Muscle of leg (tissue), 3 donors: ENCODE measurements at regions not wholly inside any gene's neighbourhood (a gene's known extent, or its start where the extent isn't known, plus 50 kb on each side); places are given as distances from the start of the nearest gene placed in this dataset.

ENCODE experiments used
- DNase-seq: peaks from one replicate; pipeline ENCODE4 v3.0.0; 2013
- H3K27ac ChIP-seq: one replicate; pipeline ENCODE4 v1.5.1; 2013; ENCODE audit warnings: mild to moderate bottlenecking, low read length, control low read depth
- H3K27me3 ChIP-seq: one replicate; pipeline ENCODE4 v1.6.1; 2013; ENCODE audit warnings: low read length; ENCODE audit not compliant: control insufficient read depth, insufficient read depth
- H3K36me3 ChIP-seq: one replicate; pipeline ENCODE4 v1.6.1; 2013; ENCODE audit warnings: low read length; ENCODE audit not compliant: control insufficient read depth, insufficient read depth
- H3K4me1 ChIP-seq: one replicate; pipeline ENCODE4 v1.6.1; 2013; ENCODE audit warnings: low read length; ENCODE audit not compliant: control insufficient read depth, insufficient read depth
- H3K4me3 ChIP-seq: one replicate; pipeline ENCODE4 v1.5.1; 2013; ENCODE audit warnings: low read length, control low read depth
- H3K9me3 ChIP-seq: replicated peaks from 2 replicates; pipeline ENCODE4 v1.6.1; 2013; ENCODE audit warnings: low read depth, low read length; ENCODE audit not compliant: control insufficient read depth
- WGBS: methylation state at CpG from one replicate; pipeline ENCODE4 v1.1.5; 2013; ENCODE audit warnings: missing lambda C conversion rate; ENCODE audit not compliant: insufficient coverage; 5-methylcytosine and 5-hydroxymethylcytosine counted together

DNA sequence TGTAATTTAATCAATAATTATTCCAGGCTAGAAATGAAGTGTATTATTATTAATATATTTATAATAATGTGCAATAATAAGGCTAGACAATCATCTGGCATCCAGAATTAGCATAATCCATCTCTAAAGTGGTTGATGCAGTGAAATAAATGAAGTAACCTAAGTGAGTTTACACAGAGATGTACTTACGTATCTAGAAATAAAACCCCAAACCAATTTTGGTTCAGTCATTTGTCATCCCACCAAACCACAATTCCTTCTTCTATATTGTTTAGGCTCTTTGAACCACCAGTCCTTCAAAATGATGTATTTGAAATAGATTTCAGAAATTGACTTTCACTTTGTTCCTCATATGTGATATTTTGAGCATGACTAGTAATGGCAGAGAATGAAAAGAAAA is 247.6 kb upstream of the MIR17HG start:
- H3K27me3 ChIP-seq = no peaks in the 10 kb centered on the region
- WGBS = no CpG with 5 or more reads among the region's 1 CpG
- H3K9me3 ChIP-seq = no peaks in the 10 kb centered on the region
- H3K27ac ChIP-seq = no peak overlapping the region
- no peaks in the 10 kb centered on the region for H3K36me3 ChIP-seq
- no peak for DNase-seq
- no peaks in the 10 kb centered on the region for H3K4me1 ChIP-seq
- H3K4me3 ChIP-seq = no peak overlapping the region

DNA sequence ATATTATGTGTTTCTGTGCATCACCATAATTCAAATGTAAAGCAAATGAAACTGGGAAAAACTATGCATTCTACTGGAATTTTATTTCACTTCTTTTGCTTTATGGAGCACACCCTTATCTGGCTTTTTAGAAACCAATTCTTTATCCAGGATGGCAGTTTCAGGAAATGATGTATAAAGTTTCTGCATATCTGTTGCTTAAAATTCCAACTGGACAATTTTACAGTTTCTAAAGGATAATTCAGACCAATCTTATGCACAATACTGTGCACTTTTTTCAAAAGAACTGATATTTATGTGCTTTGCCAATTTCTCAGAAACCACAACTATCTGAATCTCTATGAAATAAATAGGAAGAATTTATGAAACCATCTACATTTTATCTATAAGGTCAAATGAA is 246.5 kb upstream of the MIR17HG start:
- H3K9me3 ChIP-seq = no peaks in the 10 kb centered on the region
- no peaks in the 10 kb centered on the region for H3K27me3 ChIP-seq
- no peaks in the 10 kb centered on the region for H3K4me1 ChIP-seq
- H3K27ac ChIP-seq = no peak overlapping the region
- no peak for DNase-seq
- no peak overlapping the region for H3K4me3 ChIP-seq
- H3K36me3 ChIP-seq = no peaks in the 10 kb centered on the region

DNA sequence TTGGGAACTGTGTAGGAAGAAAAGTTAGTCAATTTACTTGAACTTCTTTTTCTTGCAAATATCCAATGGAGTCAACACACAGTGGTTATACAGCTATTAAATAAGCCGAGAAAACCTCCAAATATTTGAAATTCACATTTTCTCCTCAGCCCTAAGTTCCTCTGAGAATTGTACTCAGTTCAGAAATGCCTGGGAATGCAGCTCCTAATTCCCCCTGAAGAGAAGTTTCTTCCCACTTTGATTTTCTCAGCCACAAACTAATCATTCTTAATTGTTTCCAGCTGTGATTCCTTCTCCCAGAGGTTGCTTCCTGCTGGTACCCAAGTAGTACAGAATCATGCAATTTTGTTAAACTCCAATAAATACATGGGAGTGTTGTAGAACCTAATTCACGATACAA is 246.1 kb upstream of the MIR17HG start:
- Histone ChIP-seq H3K36me3 (no peaks in the 10 kb centered on the region), H3K27ac (no peak overlapping the region), H3K4me1 (no peaks in the 10 kb centered on the region), H3K27me3 (no peaks in the 10 kb centered on the region), H3K4me3 (no peak overlapping the region), H3K9me3 (no peaks in the 10 kb centered on the region)
- peak; percentile 83 for DNase-seq
- 0% methylated on average over 1 of the region's 2 CpGs for WGBS

DNA sequence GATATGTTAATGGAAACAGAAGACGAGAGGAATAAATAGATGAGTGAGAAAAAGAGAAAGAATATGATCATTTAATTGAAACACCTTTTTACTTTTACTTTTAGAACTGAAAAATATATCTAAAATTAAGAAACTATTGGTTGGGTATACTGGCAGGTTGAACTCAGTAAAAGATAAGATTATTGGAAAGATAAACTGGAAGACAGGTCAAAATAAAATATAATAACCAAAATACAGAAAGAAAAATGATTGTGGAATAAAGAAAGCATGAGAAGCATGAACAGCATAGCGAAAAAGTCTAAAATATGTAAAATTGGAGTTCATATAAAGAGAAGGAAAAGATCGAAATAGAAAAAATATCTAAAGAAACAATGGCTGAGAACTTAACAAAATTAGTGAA is 242.2 kb upstream of the MIR17HG start:
- WGBS = no CpG with 5 or more reads among the region's 3 CpGs
- DNase-seq = no peak
- H3K9me3 ChIP-seq = peaks cover 2% of the 10 kb centered on the region
- no peak overlapping the region for H3K4me3 ChIP-seq
- no peaks in the 10 kb centered on the region for H3K36me3 ChIP-seq
- H3K27ac ChIP-seq = no peak overlapping the region
- no peaks in the 10 kb centered on the region for H3K27me3 ChIP-seq
- H3K4me1 ChIP-seq = no peaks in the 10 kb centered on the region

DNA sequence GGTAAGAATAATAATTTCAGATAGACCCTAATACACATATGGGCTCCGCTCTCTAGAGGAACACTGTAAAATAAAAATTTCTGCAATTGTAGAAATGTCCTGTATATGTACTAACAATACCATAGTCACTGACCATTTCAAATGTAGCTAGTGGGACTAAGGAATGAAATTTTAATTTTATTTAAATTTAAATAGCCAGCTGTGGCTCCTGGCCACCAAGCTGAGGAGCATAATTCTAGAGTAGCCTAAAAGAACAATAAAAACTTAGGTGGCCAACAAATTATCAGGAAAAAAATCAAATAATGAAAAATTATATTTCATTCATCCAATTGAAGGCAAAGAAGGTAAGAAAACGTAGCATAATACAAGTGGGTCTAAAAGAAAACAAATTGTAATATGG is 240.9 kb upstream of the MIR17HG start:
- Histone ChIP-seq H3K9me3 (peaks cover 2% of the 10 kb centered on the region), H3K4me1 (no peaks in the 10 kb centered on the region), H3K36me3 (no peaks in the 10 kb centered on the region), H3K4me3 (no peak overlapping the region), H3K27me3 (no peaks in the 10 kb centered on the region), H3K27ac (no peak overlapping the region)
- no CpG with 5 or more reads among the region's 2 CpGs for whole genome bisulfite sequencing
- no peak for DNase-seq

DNA sequence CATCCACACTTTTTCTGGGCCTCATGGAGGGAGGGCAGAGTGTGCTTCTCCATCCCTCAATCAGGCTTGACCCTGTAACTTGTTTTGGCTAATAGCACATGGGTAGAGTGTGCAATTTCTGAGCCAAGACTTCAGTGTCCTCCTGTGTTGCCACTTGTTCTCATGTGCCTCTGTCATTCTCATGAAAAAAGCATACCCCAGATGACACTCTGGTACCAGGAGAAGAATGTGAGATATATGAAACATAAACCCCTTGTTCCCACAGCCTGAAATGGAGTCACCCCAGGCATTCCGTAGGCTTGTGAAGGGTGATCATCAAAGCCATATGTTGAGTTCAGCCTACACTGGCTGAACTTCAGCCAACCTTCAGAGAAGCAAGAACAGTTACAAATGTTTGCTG is 239.2 kb upstream of the MIR17HG start:
- Histone ChIP-seq H3K27ac (no peak overlapping the region), H3K9me3 (peaks cover 2% of the 10 kb centered on the region), H3K36me3 (no peaks in the 10 kb centered on the region), H3K4me1 (no peaks in the 10 kb centered on the region), H3K4me3 (no peak overlapping the region), H3K27me3 (no peaks in the 10 kb centered on the region)
- no peak for DNase-seq
- no CpG with 5 or more reads among the region's 1 CpG for WGBS

DNA sequence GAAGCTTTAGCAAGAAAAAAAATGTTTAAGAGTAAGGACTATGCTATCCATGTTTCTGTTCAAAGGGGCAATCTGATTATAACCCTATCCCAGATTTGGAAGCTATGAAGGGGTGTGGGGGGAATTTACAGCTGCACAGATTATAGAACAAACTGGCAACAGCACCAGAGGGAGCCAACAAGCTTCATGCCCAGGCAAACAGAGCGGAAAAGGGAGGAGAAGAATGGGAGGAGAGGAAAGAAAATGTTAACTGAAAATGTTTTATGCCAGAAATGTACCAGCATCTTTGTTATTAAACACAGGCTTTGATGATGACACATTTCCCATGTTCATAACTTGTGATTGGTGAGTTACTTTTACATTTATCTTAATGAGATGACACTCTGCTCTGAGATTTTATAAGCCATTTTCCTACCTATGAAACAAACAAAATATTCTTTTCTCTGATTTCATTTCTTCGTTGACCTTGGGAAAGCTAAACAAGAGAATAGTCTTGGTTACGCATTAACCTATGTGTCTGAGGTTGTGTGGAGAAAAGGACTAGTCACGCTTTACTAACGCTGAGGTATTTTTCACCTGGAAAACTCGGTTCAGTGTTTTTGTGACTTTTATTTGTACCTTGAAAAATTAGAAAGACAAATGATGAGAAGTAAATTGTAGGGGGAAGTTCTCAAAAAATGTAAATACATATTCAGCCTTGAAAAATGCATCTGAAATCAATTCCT is 235.8 kb upstream of the MIR17HG start:
- WGBS = 81% methylated on average over 4 of the region's 6 CpGs
- H3K4me3 ChIP-seq = no peak overlapping the region
- no peaks in the 10 kb centered on the region for H3K36me3 ChIP-seq
- no peak for DNase-seq
- H3K9me3 ChIP-seq = peaks cover 2% of the 10 kb centered on the region
- peak overlapping the region; percentile 43 for H3K27ac ChIP-seq
- H3K27me3 ChIP-seq = no peaks in the 10 kb centered on the region
- no peaks in the 10 kb centered on the region for H3K4me1 ChIP-seq

DNA sequence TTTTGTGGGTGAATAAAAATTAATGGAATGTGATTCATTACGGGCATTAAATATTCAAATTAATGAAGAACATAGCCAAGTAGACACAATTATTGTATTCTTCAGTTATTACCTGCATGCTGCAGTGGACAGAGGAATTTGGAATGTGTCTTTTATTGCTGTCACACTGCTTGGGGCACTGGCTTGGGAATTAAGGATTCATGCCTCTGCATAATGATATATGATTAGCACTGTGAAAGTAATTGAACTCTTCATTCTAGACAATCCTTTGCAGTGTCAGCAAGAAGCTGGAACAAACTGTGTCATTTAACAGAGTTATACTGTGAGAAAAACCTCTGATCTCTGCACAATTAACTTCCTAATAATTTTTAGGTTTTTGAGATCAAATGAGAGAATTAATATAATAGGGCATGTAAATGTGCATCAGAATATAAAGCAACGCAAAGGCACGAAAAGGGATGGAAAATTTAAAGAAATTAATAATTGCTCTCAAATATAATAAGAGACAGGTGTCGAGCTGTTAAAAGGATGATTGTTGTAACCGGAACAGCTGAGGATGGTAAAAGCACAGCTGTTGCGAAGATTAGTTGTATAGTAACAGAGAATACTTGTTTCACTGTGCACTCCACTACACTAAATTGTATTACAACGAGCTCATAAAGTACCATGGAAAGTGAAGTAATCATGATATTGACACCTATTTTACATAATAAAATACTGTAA is 235.1 kb upstream of the MIR17HG start:
- peaks cover 2% of the 10 kb centered on the region for H3K9me3 ChIP-seq
- WGBS = no CpG with 5 or more reads among the region's 7 CpGs
- H3K27me3 ChIP-seq = no peaks in the 10 kb centered on the region
- H3K4me3 ChIP-seq = no peak overlapping the region
- no peaks in the 10 kb centered on the region for H3K4me1 ChIP-seq
- peak overlapping the region; percentile 43 for H3K27ac ChIP-seq
- peak; percentile 57 for DNase-seq
- H3K36me3 ChIP-seq = no peaks in the 10 kb centered on the region

DNA sequence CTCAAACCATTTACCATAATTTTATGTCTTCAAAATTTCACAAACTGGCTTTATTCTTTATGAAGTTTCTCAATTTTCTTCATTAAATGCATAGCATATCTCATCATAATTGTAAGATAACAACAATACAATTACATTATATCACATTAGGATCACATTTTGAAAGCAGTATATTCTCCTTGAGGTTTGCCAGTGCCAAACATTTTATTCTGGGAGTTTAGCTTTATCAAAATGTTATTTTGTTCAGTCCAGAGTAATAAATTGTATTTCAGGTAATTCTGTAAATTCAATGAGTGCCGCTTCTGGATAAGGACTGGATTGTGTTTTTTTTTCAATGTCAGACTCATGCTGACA is 234.6 kb upstream of the MIR17HG start:
- WGBS = 83% methylated on average over 1 of the region's 1 CpG
- Histone ChIP-seq H3K9me3 (peaks cover 2% of the 10 kb centered on the region), H3K36me3 (no peaks in the 10 kb centered on the region), H3K27ac (no peak overlapping the region), H3K4me3 (no peak overlapping the region), H3K4me1 (no peaks in the 10 kb centered on the region), H3K27me3 (no peaks in the 10 kb centered on the region)
- DNase-seq = no peak

DNA sequence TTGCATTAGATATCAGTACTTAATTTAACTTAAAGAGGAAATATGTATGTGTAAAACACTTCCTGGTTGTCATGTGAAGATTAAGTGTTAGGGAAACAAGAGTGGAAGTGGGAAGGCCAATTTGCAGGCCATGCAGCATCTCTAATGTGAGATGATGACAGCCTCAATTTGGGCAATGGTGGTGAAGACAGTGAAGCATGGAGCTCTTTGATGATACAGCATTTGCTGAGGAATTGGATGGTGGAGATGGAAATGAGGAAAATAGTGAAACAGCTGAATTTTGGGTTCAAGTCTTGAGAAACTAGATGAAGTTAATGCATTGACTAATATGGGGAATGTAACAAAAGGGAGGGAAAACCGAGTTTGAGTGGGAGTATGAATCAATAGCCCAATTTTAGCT is 231.7 kb upstream of the MIR17HG start:
- H3K27me3 ChIP-seq = no peaks in the 10 kb centered on the region
- WGBS = 100% methylated on average over 1 of the region's 1 CpG

More for the DNA sequence above, 231.7 kb upstream of the MIR17HG start:
- Histone ChIP-seq H3K27ac (no peak overlapping the region), H3K36me3 (no peaks in the 10 kb centered on the region), H3K4me3 (no peak overlapping the region), H3K9me3 (no peaks in the 10 kb centered on the region), H3K4me1 (no peaks in the 10 kb centered on the region)
- no peak for DNase-seq
